DOHH2 (cell line): ENCODE measurements at regions not wholly inside any gene's neighbourhood (a gene's known extent, or its start where the extent isn't known, plus 50 kb on each side); places are given as distances from the start of the nearest gene placed in this dataset.
"Not testable (repeated sequence)": the region's sequence is repeated elsewhere in the genome, so short reads cannot be mapped to it uniquely, and the experiment has no call there.

ENCODE experiments used
- H3F3A ChIP-seq: fragments of 200-600 bp; sonication (generic), shearing (Covaris generic); 2 replicates; pipeline ENCODE4 v1.6.0; 2016; ENCODE audit warnings: antibody characterized with exemption, mild to moderate bottlenecking; ENCODE audit not compliant: control insufficient read depth, insufficient read depth
- H3K27ac ChIP-seq: fragments of 200-600 bp; sonication (generic); 2 replicates; pipeline ENCODE4 v1.5.1; 2014; ENCODE audit warnings: low read depth, mild to moderate bottlenecking, low read length, moderate library complexity
- H3K27me3 ChIP-seq: fragments of 200-600 bp; sonication (generic); 2 replicates; pipeline ENCODE4 v1.6.1; 2014; ENCODE audit warnings: mild to moderate bottlenecking, low read length, mixed read lengths; ENCODE audit not compliant: control insufficient read depth
- H3K36me3 ChIP-seq: fragments of 200-600 bp; sonication (generic); 2 replicates; pipeline ENCODE4 v1.6.1; 2014; ENCODE audit warnings: mild to moderate bottlenecking, low read length, moderate library complexity, mixed read lengths; ENCODE audit not compliant: control insufficient read depth
- H3K4me1 ChIP-seq: fragments of 200-600 bp; sonication (generic); 2 replicates; pipeline ENCODE4 v1.6.1; 2014; ENCODE audit warnings: mild to moderate bottlenecking, low read length, mixed read lengths; ENCODE audit not compliant: control insufficient read depth
- H3K4me2 ChIP-seq: fragments of 200-600 bp; sonication (generic); 2 replicates; pipeline ENCODE4 v1.6.0; 2014; ENCODE audit warnings: mild to moderate bottlenecking, low read length, moderate library complexity
- H3K4me3 ChIP-seq: fragments of 200-600 bp; sonication (generic); 2 replicates; pipeline ENCODE4 v1.5.1; 2014; ENCODE audit warnings: mild to moderate bottlenecking, low read length, mixed read lengths
- H3K79me2 ChIP-seq: fragments of 200-600 bp; sonication (generic); 2 replicates; pipeline ENCODE4 v1.6.1; 2014; ENCODE audit warnings: mild to moderate bottlenecking, low read length, mixed read lengths; ENCODE audit not compliant: control insufficient read depth
- H3K9me2 ChIP-seq: fragments of 200-600 bp; sonication (generic); replicated peaks from 2 replicates; pipeline ENCODE4 v1.6.1; 2014; ENCODE audit warnings: mild to moderate bottlenecking, low read length, mixed read lengths; ENCODE audit not compliant: control insufficient read depth
- H3K9me3 ChIP-seq: fragments of 200-600 bp; sonication (generic); 2 replicates; pipeline ENCODE4 v1.6.1; 2014; ENCODE audit warnings: antibody characterized with exemption, low read length, mixed read lengths; ENCODE audit not compliant: control insufficient read depth, insufficient read depth
- H4K20me1 ChIP-seq: fragments of 200-600 bp; sonication (generic); 2 replicates; pipeline ENCODE4 v1.6.0; 2014; ENCODE audit warnings: low read depth, mild to moderate bottlenecking, antibody characterized with exemption, low read length, moderate library complexity; ENCODE audit not compliant: control insufficient read depth, insufficient read depth
- CTCF ChIP-seq: fragments of 200-600 bp; sonication (generic); IDR thresholded peaks from one replicate; pipeline ENCODE4 v1.5.1; 2014; ENCODE audit warnings: antibody characterized with exemption, mild to moderate bottlenecking, low read depth, low read length; ENCODE audit not compliant: poor library complexity, severe bottlenecking
- EZH2phosphoT487 ChIP-seq: fragments of 200-600 bp; sonication (generic); IDR thresholded peaks from 2 replicates; pipeline ENCODE4 v1.6.1; 2017; ENCODE audit warnings: borderline replicate concordance, mild to moderate bottlenecking, antibody characterized with exemption, low read length, moderate library complexity, mixed read lengths

DNA sequence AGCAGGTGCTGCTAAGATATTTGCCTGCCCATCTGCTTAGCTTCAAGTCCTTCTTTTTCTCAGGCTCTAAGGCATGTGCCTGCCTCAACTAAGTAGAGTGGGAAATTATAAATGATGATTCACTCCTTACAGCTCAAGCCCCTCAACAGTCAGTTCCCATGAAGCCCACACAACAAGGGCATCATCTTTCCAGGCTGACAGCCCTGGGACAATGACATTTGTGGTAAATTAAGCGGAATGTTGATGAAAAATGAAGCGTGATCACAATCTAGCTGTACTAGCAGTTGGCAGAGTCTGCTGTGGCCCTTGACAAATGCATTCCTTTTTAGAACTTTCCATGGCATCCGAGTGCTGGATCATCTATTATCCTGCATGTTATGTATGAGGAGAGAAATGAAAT, 548.6 kb downstream of the KIF4B start:
- no peaks in the 10 kb centered on the region for H3K4me1 ChIP-seq
- H3K4me2 ChIP-seq, result no peak overlapping the region
- no peak overlapping the region for H3K4me3 ChIP-seq
- no peaks in the 10 kb centered on the region for H3K79me2 ChIP-seq
- no peaks in the 10 kb centered on the region for H3K36me3 ChIP-seq
- no peaks in the 10 kb centered on the region for H4K20me1 ChIP-seq
- H3K9me2 ChIP-seq, result no peaks in the 10 kb centered on the region
- H3K9me3 ChIP-seq, result no peaks in the 10 kb centered on the region
- no peak for TF ChIP-seq CTCF
- no peak for TF ChIP-seq EZH2phosphoT487
- H3F3A ChIP-seq, result no peaks in the 10 kb centered on the region
- no peak overlapping the region for H3K27ac ChIP-seq
- no peaks in the 10 kb centered on the region for H3K27me3 ChIP-seq

DNA sequence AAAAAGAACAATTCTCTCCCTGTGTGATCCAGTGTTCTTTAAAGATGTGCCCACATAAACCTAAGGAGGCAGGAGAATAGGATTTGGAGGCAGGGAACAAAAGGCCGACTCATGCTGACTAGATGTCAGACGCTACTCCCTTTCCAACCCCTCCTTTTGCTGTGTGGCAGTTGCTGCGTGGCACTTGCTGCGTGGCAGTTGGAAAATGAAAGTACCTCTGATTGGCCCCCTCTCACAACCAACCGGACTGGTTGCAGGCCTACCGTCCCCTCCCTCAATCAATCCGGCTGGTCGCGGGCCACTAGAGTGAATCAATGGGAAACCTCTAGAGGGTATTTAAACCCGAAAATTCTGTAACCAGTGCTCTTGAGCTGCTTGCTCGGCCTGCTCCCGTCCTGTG, 551.0 kb downstream of the KIF4B start:
- Histone ChIP-seq H3K9me2 (no peaks in the 10 kb centered on the region), H3K27me3 (no peaks in the 10 kb centered on the region), H3K4me3 (no peak overlapping the region)

GRCh38 chr5:155575861-155576260, 562.3 kb downstream of the KIF4B start:
- no peaks in the 10 kb centered on the region for H3F3A ChIP-seq
- H3K9me3 ChIP-seq, result no peaks in the 10 kb centered on the region
- H3K36me3 ChIP-seq, result no peaks in the 10 kb centered on the region
- H3K9me2 ChIP-seq, result no peaks in the 10 kb centered on the region
- no peak overlapping the region for H3K27ac ChIP-seq
- no peaks in the 10 kb centered on the region for H3K27me3 ChIP-seq
- no peak for TF ChIP-seq CTCF
- TF ChIP-seq EZH2phosphoT487, result no peak
- no peaks in the 10 kb centered on the region for H3K4me1 ChIP-seq
- H3K4me2 ChIP-seq, result no peak overlapping the region
- H4K20me1 ChIP-seq, result no peaks in the 10 kb centered on the region
- no peaks in the 10 kb centered on the region for H3K79me2 ChIP-seq
- no peak overlapping the region for H3K4me3 ChIP-seq

More for the DNA sequence above, 551.0 kb downstream of the KIF4B start:
- no peak overlapping the region for H3K4me2 ChIP-seq
- H4K20me1 ChIP-seq, result no peaks in the 10 kb centered on the region
- no peak overlapping the region for H3K27ac ChIP-seq
- no peaks in the 10 kb centered on the region for H3F3A ChIP-seq
- TF ChIP-seq CTCF (no peak), EZH2phosphoT487 (no peak)
- H3K4me1 ChIP-seq, result no peaks in the 10 kb centered on the region
- H3K36me3 ChIP-seq, result no peaks in the 10 kb centered on the region
- no peaks in the 10 kb centered on the region for H3K79me2 ChIP-seq
- no peaks in the 10 kb centered on the region for H3K9me3 ChIP-seq

- H3K27ac ChIP-seq, result not testable (repeated sequence)
Observed at GRCh38 chr5:155586808-155587207, 573.3 kb downstream of the KIF4B start.

More at GRCh38 chr5:155586808-155587207, 573.3 kb downstream of the KIF4B start:
- not testable (repeated sequence) for H3K9me2 ChIP-seq, H3K79me2 ChIP-seq, H4K20me1 ChIP-seq, H3K4me3 ChIP-seq, H3K4me1 ChIP-seq, H3K36me3 ChIP-seq, H3K27me3 ChIP-seq, H3K9me3 ChIP-seq, H3K4me2 ChIP-seq, H3F3A ChIP-seq
